Ishikawa (cell line): ENCODE measurements at regions not wholly inside any gene's neighbourhood (a gene's known extent, or its start where the extent isn't known, plus 50 kb on each side); places are given as distances from the start of the nearest gene placed in this dataset.

Experiments used
- CEBPB ChIP-seq: IDR thresholded peaks from 2 replicates; pipeline ENCODE4 v1.6.1; 2012
- CREB1 ChIP-seq: IDR thresholded peaks from 2 replicates; pipeline ENCODE4 v1.6.1; 2012; ENCODE audit warnings: low read depth
- EGR1 ChIP-seq: IDR thresholded peaks from 2 replicates; pipeline ENCODE4 v1.6.1; 2012
- EP300 ChIP-seq: IDR thresholded peaks from 2 replicates; pipeline ENCODE4 v1.6.1; 2012; ENCODE audit warnings: borderline replicate concordance
- FOXM1 ChIP-seq: IDR thresholded peaks from 2 replicates; pipeline ENCODE4 v1.6.1; 2012; ENCODE audit warnings: low read depth, borderline replicate concordance
- MAX ChIP-seq: IDR thresholded peaks from 2 replicates; pipeline ENCODE4 v1.6.1; 2012
- RAD21 ChIP-seq: IDR thresholded peaks from 2 replicates; pipeline ENCODE4 v1.6.1; 2012; ENCODE audit warnings: low read depth
- REST ChIP-seq: IDR thresholded peaks from 2 replicates; pipeline ENCODE4 v1.6.1; 2012; ENCODE audit warnings: low read depth, mild to moderate bottlenecking
- TAF1 ChIP-seq: IDR thresholded peaks from 2 replicates; pipeline ENCODE4 v1.6.1; 2012; ENCODE audit warnings: low read depth, mild to moderate bottlenecking
- TEAD4 ChIP-seq: IDR thresholded peaks from 2 replicates; pipeline ENCODE4 v1.6.1; 2012
- USF1 ChIP-seq: IDR thresholded peaks from 2 replicates; pipeline ENCODE4 v1.6.1; 2012
- YY1 ChIP-seq: IDR thresholded peaks from 2 replicates; pipeline ENCODE4 v1.6.1; 2012; ENCODE audit warnings: low read depth
- ZBTB7A ChIP-seq: IDR thresholded peaks from 2 replicates; pipeline ENCODE4 v1.6.1; 2012; ENCODE audit warnings: low read depth

DNA sequence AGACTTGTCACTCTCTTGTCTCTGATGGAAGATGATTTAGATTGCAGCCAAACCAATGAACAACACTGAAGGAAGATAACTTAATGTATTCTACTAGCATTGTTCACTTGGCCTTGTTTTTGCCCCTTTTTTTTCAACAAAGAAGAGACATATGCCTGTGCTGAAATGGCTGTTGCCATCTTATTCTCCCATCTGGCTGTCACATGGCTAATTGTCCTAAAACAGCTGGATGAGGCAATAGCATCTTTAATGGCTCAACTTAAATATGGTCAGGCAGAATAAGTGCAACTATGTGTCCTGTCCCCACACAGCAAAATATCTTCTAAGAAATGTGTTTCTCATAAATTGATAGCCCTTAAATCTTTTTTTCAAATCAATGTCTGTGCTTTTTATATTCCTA lies 576.9 kb downstream of the TUSC7 start:
- no peak for TF ChIP-seq REST
- no peak for TF ChIP-seq MAX
- no peak for TF ChIP-seq EP300
- no peak for TF ChIP-seq TAF1
- TF ChIP-seq RAD21, result no peak
- no peak for TF ChIP-seq FOXM1
- no peak for TF ChIP-seq TEAD4
- TF ChIP-seq EGR1, result no peak
- no peak for TF ChIP-seq YY1
- TF ChIP-seq CREB1, result no peak
- no peak for TF ChIP-seq ZBTB7A
- no peak for TF ChIP-seq USF1
- no peak for TF ChIP-seq CEBPB
